PC-9 (cell line): ENCODE measurements at regions not wholly inside any gene's neighbourhood (a gene's known extent, or its start where the extent isn't known, plus 50 kb on each side); places are given as distances from the start of the nearest gene placed in this dataset.

Experiments
- EZH2 ChIP-seq: fragments of 200-600 bp; sonication (generic); IDR thresholded peaks from 2 replicates; pipeline ENCODE4 v1.8.0; 2017; ENCODE audit warnings: antibody characterized with exemption, low read depth
- TF ChIP-seq, protein P1 (sequence below): fragments of 200-600 bp; sonication (generic); conservative IDR thresholded peaks from 2 replicates; pipeline ENCODE4 v1.6.1; 2017; ENCODE audit warnings: mixed run types, antibody characterized with exemption, mild to moderate bottlenecking, moderate library complexity

- TF ChIP-seq, protein P1, sequence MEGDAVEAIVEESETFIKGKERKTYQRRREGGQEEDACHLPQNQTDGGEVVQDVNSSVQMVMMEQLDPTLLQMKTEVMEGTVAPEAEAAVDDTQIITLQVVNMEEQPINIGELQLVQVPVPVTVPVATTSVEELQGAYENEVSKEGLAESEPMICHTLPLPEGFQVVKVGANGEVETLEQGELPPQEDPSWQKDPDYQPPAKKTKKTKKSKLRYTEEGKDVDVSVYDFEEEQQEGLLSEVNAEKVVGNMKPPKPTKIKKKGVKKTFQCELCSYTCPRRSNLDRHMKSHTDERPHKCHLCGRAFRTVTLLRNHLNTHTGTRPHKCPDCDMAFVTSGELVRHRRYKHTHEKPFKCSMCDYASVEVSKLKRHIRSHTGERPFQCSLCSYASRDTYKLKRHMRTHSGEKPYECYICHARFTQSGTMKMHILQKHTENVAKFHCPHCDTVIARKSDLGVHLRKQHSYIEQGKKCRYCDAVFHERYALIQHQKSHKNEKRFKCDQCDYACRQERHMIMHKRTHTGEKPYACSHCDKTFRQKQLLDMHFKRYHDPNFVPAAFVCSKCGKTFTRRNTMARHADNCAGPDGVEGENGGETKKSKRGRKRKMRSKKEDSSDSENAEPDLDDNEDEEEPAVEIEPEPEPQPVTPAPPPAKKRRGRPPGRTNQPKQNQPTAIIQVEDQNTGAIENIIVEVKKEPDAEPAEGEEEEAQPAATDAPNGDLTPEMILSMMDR: no peak
- TF ChIP-seq EZH2: no peak
These were observed 263.6 kb upstream of the AZI2 start for GRCh38 chr3:28612232-28612631.
